ENCODE measurements at regions not wholly inside any gene's neighbourhood (a gene's known extent, or its start where the extent isn't known, plus 50 kb on each side); places are given as distances from the start of the nearest gene placed in this dataset.

DNA sequence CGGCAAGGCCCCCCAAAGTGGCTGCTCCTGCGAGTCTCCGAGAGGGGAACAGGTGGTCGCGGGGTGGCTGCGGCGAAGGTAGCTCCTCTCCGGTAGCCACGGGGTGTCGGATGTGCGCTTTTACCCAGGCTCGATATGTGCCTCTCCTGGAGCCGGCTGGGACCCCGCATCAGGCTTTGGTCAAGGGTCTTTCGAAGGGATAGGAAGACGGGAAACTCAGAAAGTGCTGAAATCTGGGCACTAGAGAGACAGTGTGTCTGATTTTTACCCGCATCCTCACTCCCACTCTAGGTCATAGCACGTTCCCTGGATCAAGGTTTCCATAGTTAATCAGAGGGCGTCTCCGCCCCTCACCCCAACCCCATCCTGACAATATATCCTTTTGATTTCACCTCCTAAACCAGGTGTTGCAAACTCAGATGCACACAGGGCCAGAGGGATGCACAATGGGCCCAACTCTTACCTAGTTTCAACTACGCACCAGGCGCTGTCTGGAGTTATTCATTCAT, 156.9 kb downstream of the PTPN11 start:
- TF ChIP-seq CTCF (IDR thresholded peaks at IDR 0.05 in 2 of 3, conservative IDR thresholded peaks at IDR 0.05 in 1 of 3; ENCODE audit: borderline replicate concordance in 1 of 3, insufficient read depth in 1 of 3, low read depth in 2 of 3, low read length in 2 of 3), result no peak
- no peak for TF ChIP-seq EZH2 (IDR thresholded peaks at IDR 0.05)
- TF ChIP-seq ELF1 (IDR thresholded peaks at IDR 0.05; ENCODE audit: borderline replicate concordance, low read depth), result no peak
- TF ChIP-seq, protein P1, sequence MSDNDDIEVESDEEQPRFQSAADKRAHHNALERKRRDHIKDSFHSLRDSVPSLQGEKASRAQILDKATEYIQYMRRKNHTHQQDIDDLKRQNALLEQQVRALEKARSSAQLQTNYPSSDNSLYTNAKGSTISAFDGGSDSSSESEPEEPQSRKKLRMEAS (IDR thresholded peaks at IDR 0.05), result no peak
- TF ChIP-seq POLR2A (IDR thresholded peaks at IDR 0.05; ENCODE audit: borderline replicate concordance, extremely low read depth, insufficient read depth, insufficient read length), result no peak
- no peak for TF ChIP-seq POLR2AphosphoS5 (IDR thresholded peaks at IDR 0.05; ENCODE audit: low read depth, low read length)
- TF ChIP-seq SIN3A (IDR thresholded peaks at IDR 0.05; ENCODE audit: low read depth), result no peak
- TF ChIP-seq EZH2phosphoT487 (IDR thresholded peaks at IDR 0.05; ENCODE audit: borderline replicate concordance), result no peak
- no peak for TF ChIP-seq YY1 (IDR thresholded peaks at IDR 0.05; ENCODE audit: extremely low read depth, insufficient replicate concordance, low read depth, low read length)
- TF ChIP-seq, protein P2, sequence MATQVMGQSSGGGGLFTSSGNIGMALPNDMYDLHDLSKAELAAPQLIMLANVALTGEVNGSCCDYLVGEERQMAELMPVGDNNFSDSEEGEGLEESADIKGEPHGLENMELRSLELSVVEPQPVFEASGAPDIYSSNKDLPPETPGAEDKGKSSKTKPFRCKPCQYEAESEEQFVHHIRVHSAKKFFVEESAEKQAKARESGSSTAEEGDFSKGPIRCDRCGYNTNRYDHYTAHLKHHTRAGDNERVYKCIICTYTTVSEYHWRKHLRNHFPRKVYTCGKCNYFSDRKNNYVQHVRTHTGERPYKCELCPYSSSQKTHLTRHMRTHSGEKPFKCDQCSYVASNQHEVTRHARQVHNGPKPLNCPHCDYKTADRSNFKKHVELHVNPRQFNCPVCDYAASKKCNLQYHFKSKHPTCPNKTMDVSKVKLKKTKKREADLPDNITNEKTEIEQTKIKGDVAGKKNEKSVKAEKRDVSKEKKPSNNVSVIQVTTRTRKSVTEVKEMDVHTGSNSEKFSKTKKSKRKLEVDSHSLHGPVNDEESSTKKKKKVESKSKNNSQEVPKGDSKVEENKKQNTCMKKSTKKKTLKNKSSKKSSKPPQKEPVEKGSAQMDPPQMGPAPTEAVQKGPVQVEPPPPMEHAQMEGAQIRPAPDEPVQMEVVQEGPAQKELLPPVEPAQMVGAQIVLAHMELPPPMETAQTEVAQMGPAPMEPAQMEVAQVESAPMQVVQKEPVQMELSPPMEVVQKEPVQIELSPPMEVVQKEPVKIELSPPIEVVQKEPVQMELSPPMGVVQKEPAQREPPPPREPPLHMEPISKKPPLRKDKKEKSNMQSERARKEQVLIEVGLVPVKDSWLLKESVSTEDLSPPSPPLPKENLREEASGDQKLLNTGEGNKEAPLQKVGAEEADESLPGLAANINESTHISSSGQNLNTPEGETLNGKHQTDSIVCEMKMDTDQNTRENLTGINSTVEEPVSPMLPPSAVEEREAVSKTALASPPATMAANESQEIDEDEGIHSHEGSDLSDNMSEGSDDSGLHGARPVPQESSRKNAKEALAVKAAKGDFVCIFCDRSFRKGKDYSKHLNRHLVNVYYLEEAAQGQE (IDR thresholded peaks at IDR 0.05; ENCODE audit: low read depth), result no peak
- TF ChIP-seq ZBTB33 (IDR thresholded peaks at IDR 0.05; ENCODE audit: extremely low read depth, insufficient replicate concordance, low read length), result no peak
- TF ChIP-seq, protein P3, sequence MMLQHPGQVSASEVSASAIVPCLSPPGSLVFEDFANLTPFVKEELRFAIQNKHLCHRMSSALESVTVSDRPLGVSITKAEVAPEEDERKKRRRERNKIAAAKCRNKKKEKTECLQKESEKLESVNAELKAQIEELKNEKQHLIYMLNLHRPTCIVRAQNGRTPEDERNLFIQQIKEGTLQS (IDR thresholded peaks at IDR 0.05), result no peak
- TF ChIP-seq CEBPB (IDR thresholded peaks at IDR 0.05; ENCODE audit: low read depth), result no peak
